ENCODE measurements at regions not wholly inside any gene's neighbourhood (a gene's known extent, or its start where the extent isn't known, plus 50 kb on each side); places are given as distances from the start of the nearest gene placed in this dataset.

GRCh38 chr7:119545118-119545517 is 727.9 kb upstream of the KCND2 start:
- no peaks in the 10 kb centered on the region for H3K9me3 ChIP-seq (replicated peaks; ENCODE audit: control insufficient read depth, low read depth, low read length)
- no peaks in the 10 kb centered on the region for H3K27me3 ChIP-seq (ENCODE audit: control insufficient read depth, insufficient read depth, low read length)
- H3K36me3 ChIP-seq (ENCODE audit: control insufficient read depth, insufficient read depth, low read length), result no peaks in the 10 kb centered on the region
- no peak overlapping the region for H3K4me3 ChIP-seq (ENCODE audit: low read length)
- no peaks in the 10 kb centered on the region for H3K4me1 ChIP-seq (ENCODE audit: control insufficient read depth, insufficient read depth, low read length)
- H3K27ac ChIP-seq (ENCODE audit: low read length), result no peak overlapping the region
- no peak for DNase-seq

- Histone ChIP-seq H3K4me1 (ENCODE audit: control insufficient read depth, insufficient read depth, low read length) (no peaks in the 10 kb centered on the region), H3K27me3 (ENCODE audit: control insufficient read depth, insufficient read depth, low read length) (no peaks in the 10 kb centered on the region), H3K4me3 (ENCODE audit: low read length) (no peak overlapping the region), H3K36me3 (ENCODE audit: control insufficient read depth, insufficient read depth, low read length) (no peaks in the 10 kb centered on the region), H3K27ac (ENCODE audit: low read length) (no peak overlapping the region), H3K9me3 (replicated peaks; ENCODE audit: control insufficient read depth, low read depth, low read length) (no peaks in the 10 kb centered on the region)
- WGBS (ENCODE audit: insufficient coverage), result 60% methylated on average over 1 of the region's 3 CpGs
- DNase-seq, result no peak
Observed at GRCh38 chr7:119555788-119556187, 717.2 kb upstream of the KCND2 start.

- no peak overlapping the region for H3K27ac ChIP-seq (ENCODE audit: low read length)
- peak; percentile 64 for DNase-seq
- H3K36me3 ChIP-seq (ENCODE audit: control insufficient read depth, insufficient read depth, low read length), result no peaks in the 10 kb centered on the region
- no peaks in the 10 kb centered on the region for H3K27me3 ChIP-seq (ENCODE audit: control insufficient read depth, insufficient read depth, low read length)
- no peaks in the 10 kb centered on the region for H3K9me3 ChIP-seq (replicated peaks; ENCODE audit: control insufficient read depth, low read depth, low read length)
- no peaks in the 10 kb centered on the region for H3K4me1 ChIP-seq (ENCODE audit: control insufficient read depth, insufficient read depth, low read length)
- no CpG with 5 or more reads among the region's 2 CpGs for WGBS (ENCODE audit: insufficient coverage)
- no peak overlapping the region for H3K4me3 ChIP-seq (ENCODE audit: low read length)
Observed at GRCh38 chr7:119556436-119556835, 716.5 kb upstream of the KCND2 start.

DNA sequence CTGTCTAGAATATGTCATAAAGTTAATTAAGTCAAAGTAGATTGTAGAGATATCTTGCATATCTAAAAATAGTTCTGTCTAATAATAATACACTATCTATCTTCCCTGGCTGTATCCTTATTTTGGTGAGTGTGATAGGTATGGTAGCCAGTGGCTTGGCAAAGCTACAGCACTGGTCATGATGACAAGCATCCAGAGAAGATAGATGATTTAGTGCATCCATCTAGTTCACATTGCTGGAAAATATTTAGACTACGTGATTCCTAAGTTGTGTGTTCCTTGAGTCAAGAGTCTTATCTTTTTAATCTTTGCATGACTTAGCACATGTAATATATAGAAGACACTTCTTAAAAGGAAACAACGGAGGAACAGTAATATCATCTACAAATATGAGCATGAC is 711.2 kb upstream of the KCND2 start:
- no peak for DNase-seq
- WGBS (ENCODE audit: insufficient coverage), result no CpG with 5 or more reads among the region's 2 CpGs
- Histone ChIP-seq H3K4me1 (ENCODE audit: control insufficient read depth, insufficient read depth, low read length) (no peaks in the 10 kb centered on the region), H3K27me3 (ENCODE audit: control insufficient read depth, insufficient read depth, low read length) (no peaks in the 10 kb centered on the region), H3K36me3 (ENCODE audit: control insufficient read depth, insufficient read depth, low read length) (no peaks in the 10 kb centered on the region), H3K4me3 (ENCODE audit: low read length) (no peak overlapping the region), H3K27ac (ENCODE audit: low read length) (no peak overlapping the region), H3K9me3 (replicated peaks; ENCODE audit: control insufficient read depth, low read depth, low read length) (no peaks in the 10 kb centered on the region)

GRCh38 chr7:119562839-119563238 is 710.1 kb upstream of the KCND2 start:
- no peak for DNase-seq
- H3K4me3 ChIP-seq (ENCODE audit: low read length), result no peak overlapping the region
- no peaks in the 10 kb centered on the region for H3K27me3 ChIP-seq (ENCODE audit: control insufficient read depth, insufficient read depth, low read length)
- no CpG with 5 or more reads among the region's 3 CpGs for WGBS (ENCODE audit: insufficient coverage)
- no peaks in the 10 kb centered on the region for H3K9me3 ChIP-seq (replicated peaks; ENCODE audit: control insufficient read depth, low read depth, low read length)
- no peaks in the 10 kb centered on the region for H3K4me1 ChIP-seq (ENCODE audit: control insufficient read depth, insufficient read depth, low read length)
- no peaks in the 10 kb centered on the region for H3K36me3 ChIP-seq (ENCODE audit: control insufficient read depth, insufficient read depth, low read length)
- no peak overlapping the region for H3K27ac ChIP-seq (ENCODE audit: low read length)

- WGBS (ENCODE audit: insufficient coverage), result no CpG with 5 or more reads among the region's 1 CpG
- no peaks in the 10 kb centered on the region for H3K4me1 ChIP-seq (ENCODE audit: control insufficient read depth, insufficient read depth, low read length)
- peaks cover 10% of the 10 kb centered on the region for H3K9me3 ChIP-seq (replicated peaks; ENCODE audit: control insufficient read depth, low read depth, low read length)
- no peaks in the 10 kb centered on the region for H3K36me3 ChIP-seq (ENCODE audit: control insufficient read depth, insufficient read depth, low read length)
- H3K27ac ChIP-seq (ENCODE audit: low read length), result no peak overlapping the region
- no peak for DNase-seq
- no peaks in the 10 kb centered on the region for H3K27me3 ChIP-seq (ENCODE audit: control insufficient read depth, insufficient read depth, low read length)
- no peak overlapping the region for H3K4me3 ChIP-seq (ENCODE audit: low read length)
Observed at GRCh38 chr7:119571666-119572065, 701.3 kb upstream of the KCND2 start.

DNA sequence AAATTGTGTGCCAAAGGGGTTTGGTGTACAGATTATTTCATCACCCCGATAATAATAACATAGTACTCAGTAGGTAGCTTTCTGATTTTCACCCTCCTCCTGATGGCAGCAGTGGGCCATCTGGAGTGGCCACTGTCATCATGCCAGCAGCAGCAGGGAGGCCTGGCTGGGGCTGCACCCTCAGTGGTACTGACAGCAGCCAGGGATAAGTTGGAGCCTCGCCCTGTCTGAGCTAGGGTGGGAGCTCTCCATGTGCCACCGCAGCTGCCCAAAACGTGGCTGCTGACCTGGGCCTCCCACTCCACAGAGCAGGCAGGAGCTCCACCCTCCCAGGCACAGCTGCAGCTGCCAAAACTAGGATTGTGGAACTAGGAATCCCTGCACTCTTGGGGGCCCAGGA is 700.8 kb upstream of the KCND2 start:
- no peaks in the 10 kb centered on the region for H3K27me3 ChIP-seq (ENCODE audit: control insufficient read depth, insufficient read depth, low read length)
- H3K9me3 ChIP-seq (replicated peaks; ENCODE audit: control insufficient read depth, low read depth, low read length), result peaks cover 10% of the 10 kb centered on the region
- no peak overlapping the region for H3K4me3 ChIP-seq (ENCODE audit: low read length)
- H3K36me3 ChIP-seq (ENCODE audit: control insufficient read depth, insufficient read depth, low read length), result no peaks in the 10 kb centered on the region
- H3K4me1 ChIP-seq (ENCODE audit: control insufficient read depth, insufficient read depth, low read length), result no peaks in the 10 kb centered on the region
- no peak for DNase-seq
- H3K27ac ChIP-seq (ENCODE audit: low read length), result no peak overlapping the region
- WGBS (ENCODE audit: insufficient coverage), result 20% methylated on average over 1 of the region's 4 CpGs

- Histone ChIP-seq H3K27ac (ENCODE audit: low read length) (no peak overlapping the region), H3K4me3 (ENCODE audit: low read length) (no peak overlapping the region), H3K4me1 (ENCODE audit: control insufficient read depth, insufficient read depth, low read length) (no peaks in the 10 kb centered on the region), H3K9me3 (replicated peaks; ENCODE audit: control insufficient read depth, low read depth, low read length) (peaks cover 10% of the 10 kb centered on the region), H3K27me3 (ENCODE audit: control insufficient read depth, insufficient read depth, low read length) (no peaks in the 10 kb centered on the region), H3K36me3 (ENCODE audit: control insufficient read depth, insufficient read depth, low read length) (no peaks in the 10 kb centered on the region)
- no peak for DNase-seq
- 80% methylated on average over 2 of the region's 5 CpGs for WGBS (ENCODE audit: insufficient coverage)
Observed at GRCh38 chr7:119572541-119572940, 700.4 kb upstream of the KCND2 start.

DNA sequence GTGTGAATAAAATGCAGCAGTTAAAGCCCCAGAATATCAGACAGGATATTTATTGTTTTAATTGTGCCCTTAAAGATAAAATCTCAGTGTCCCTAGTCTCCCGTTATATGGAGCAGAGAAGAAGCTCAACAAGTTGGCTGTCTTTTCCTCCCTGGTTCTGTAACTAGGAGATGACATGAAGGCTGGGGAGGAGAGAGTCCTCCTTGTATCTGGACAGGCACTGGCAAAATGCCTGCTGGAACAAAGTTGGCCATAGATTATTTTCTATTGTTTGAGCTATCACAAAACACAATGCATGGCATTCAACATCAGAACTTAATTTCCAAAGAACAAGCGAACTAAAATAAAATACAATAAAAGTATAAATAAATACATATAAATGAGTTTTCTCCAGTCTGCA is 694.9 kb upstream of the KCND2 start:
- DNase-seq, result no peak
- Histone ChIP-seq H3K4me1 (ENCODE audit: control insufficient read depth, insufficient read depth, low read length) (no peaks in the 10 kb centered on the region), H3K36me3 (ENCODE audit: control insufficient read depth, insufficient read depth, low read length) (no peaks in the 10 kb centered on the region), H3K27ac (ENCODE audit: low read length) (no peak overlapping the region), H3K9me3 (replicated peaks; ENCODE audit: control insufficient read depth, low read depth, low read length) (peaks cover 5% of the 10 kb centered on the region), H3K4me3 (ENCODE audit: low read length) (no peak overlapping the region), H3K27me3 (ENCODE audit: control insufficient read depth, insufficient read depth, low read length) (no peaks in the 10 kb centered on the region)
- no CpG with 5 or more reads among the region's 2 CpGs for WGBS (ENCODE audit: insufficient coverage)

- DNase-seq, result no peak
- no peak overlapping the region for H3K4me3 ChIP-seq (ENCODE audit: low read length)
- WGBS (ENCODE audit: insufficient coverage), result 11% methylated on average over 2 of the region's 4 CpGs
- H3K27ac ChIP-seq (ENCODE audit: low read length), result no peak overlapping the region
- H3K4me1 ChIP-seq (ENCODE audit: control insufficient read depth, insufficient read depth, low read length), result no peaks in the 10 kb centered on the region
- no peaks in the 10 kb centered on the region for H3K9me3 ChIP-seq (replicated peaks; ENCODE audit: control insufficient read depth, low read depth, low read length)
- H3K36me3 ChIP-seq (ENCODE audit: control insufficient read depth, insufficient read depth, low read length), result no peaks in the 10 kb centered on the region
- no peaks in the 10 kb centered on the region for H3K27me3 ChIP-seq (ENCODE audit: control insufficient read depth, insufficient read depth, low read length)
Observed at GRCh38 chr7:119594956-119595355, 678.0 kb upstream of the KCND2 start.

GRCh38 chr7:119596651-119597050 is 676.3 kb upstream of the KCND2 start:
- no peaks in the 10 kb centered on the region for H3K4me1 ChIP-seq (ENCODE audit: control insufficient read depth, insufficient read depth, low read length)
- H3K9me3 ChIP-seq (replicated peaks; ENCODE audit: control insufficient read depth, low read depth, low read length), result no peaks in the 10 kb centered on the region
- no peak for DNase-seq
- no CpG with 5 or more reads among the region's 1 CpG for WGBS (ENCODE audit: insufficient coverage)
- H3K27me3 ChIP-seq (ENCODE audit: control insufficient read depth, insufficient read depth, low read length), result no peaks in the 10 kb centered on the region
- no peak overlapping the region for H3K4me3 ChIP-seq (ENCODE audit: low read length)
- H3K36me3 ChIP-seq (ENCODE audit: control insufficient read depth, insufficient read depth, low read length), result no peaks in the 10 kb centered on the region
- no peak overlapping the region for H3K27ac ChIP-seq (ENCODE audit: low read length)
